ENCODE measurements at regions not wholly inside any gene's neighbourhood (a gene's known extent, or its start where the extent isn't known, plus 50 kb on each side); places are given as distances from the start of the nearest gene placed in this dataset.
A peak's percentile ranks its signal among the peaks of the same experiment; 100 is the strongest.
"Not testable (repeated sequence)": the region's sequence is repeated elsewhere in the genome, so short reads cannot be mapped to it uniquely, and the experiment has no call there.

DNA sequence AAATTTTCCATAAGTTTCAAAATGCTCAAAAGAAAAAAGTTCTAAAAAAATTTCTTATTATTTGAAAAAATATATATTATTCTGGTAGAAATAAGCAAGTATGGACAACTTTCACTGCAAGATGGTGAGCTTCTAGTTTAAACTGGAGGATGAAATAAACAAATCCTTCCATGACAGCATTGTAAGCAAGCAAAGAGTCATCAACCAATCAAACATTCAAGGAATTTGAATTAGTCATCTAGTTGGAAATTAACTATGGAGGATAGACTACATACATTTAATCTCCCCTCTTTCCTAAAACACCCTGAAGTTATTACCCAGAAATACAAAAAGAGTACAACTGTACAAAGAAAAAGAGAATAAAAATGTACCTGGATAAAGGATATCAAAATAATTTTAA, 51.0 kb upstream of the IRX5 start:
- DNase-seq = no peak

GRCh38 chr16:54878301-54878700, 52.4 kb upstream of the IRX5 start:
- DNase-seq = no peak

GRCh38 chr16:54875443-54875842, 55.2 kb upstream of the IRX5 start:
- no peak for DNase-seq

DNA sequence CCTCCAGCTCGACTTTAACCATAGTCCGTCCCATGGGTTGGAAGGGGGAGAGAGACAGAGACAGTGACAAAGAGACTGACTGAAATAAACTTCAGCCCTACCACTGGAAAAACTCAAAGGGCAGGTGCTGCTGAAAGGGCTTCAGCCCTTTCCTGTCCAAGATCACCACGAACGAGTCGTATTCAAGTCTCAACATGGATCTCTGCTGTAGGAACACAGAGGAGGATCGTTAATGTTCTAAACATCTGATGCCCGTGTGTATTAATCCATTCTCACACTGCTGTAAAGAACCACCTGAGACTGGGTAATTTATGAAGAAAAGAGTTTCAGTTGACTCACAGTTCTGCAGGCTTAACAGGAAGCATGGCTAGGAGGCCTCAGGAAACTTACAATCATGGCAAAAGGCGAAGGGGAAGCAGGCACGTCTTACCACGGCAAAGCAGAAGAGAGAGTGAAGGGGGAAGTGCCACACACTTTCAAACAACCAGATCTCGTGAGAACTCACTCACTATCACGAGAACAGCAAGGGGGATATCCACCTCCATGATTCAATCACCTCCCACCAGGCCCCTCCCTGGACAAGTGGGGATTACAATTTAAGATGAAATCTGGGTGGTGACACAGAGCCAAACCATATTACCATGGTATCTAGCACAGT, 56.8 kb upstream of the IRX5 start:
- not testable (repeated sequence) for DNase-seq

DNA sequence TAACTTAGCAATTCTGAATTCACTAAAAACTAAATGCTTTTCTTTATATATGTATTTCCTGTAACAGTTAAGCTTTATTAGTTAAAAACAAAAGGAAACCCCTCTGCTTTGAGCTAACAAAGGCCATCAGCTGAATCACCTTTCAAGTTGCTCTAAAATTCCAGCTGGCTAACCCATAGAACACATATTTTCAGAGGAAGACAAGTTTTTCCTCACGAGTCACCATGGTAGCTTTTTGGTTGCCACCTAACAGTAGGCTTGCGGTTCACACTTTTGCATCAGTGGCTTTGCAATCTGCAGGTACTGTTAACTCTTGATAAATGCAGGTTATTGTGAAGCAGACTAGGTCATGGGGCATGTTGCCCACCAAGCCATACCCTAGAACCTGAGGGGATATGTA, 57.6 kb upstream of the IRX5 start:
- no peak for DNase-seq

DNA sequence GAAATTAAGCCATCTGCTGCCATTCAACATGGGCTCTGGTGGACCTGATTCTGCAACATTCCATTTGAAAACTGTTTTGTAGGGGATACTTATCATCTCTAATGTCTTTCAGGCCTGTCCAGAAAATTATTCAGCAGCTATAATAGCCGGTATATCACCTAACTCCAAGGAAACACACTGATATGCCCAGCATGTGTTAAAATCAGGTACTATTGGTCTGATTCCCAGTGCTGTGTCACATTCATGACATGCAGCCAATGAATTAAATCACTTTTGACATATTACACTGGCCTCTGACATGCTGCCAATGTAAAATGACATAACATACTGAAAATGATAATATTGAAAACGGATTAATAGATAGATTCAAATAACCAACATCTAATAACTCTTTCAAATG, 60.5 kb upstream of the IRX5 start:
- DNase-seq = no peak

- DNase-seq = no peak
These were observed 63.3 kb upstream of the IRX5 start for GRCh38 chr16:54867302-54867832.

- no peak for DNase-seq
These were observed 68.1 kb upstream of the IRX5 start for GRCh38 chr16:54862529-54862928.

GRCh38 chr16:54856871-54857270, 73.8 kb upstream of the IRX5 start:
- no peak for DNase-seq

GRCh38 chr16:54847609-54848008, 83.1 kb upstream of the IRX5 start:
- DNase-seq = no peak

DNA sequence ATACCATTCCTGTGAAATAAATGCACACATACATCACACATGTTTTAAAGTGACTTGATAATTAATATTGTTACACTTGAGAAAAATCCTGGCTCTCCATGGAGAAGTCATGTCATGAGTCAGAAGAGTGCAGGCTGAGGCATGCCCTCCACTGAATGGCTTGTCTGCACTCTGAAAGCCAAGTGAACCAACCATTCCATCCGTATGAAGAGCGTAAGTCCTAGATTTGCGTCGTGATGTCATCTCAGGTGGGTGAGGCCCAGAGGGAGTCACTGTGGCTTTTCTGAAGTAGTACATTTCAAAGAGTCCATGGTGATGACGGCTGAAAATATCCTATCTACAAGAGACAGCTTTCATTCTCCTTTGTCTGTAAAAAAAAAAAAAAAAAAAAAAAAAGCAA, 83.5 kb upstream of the IRX5 start:
- peak; percentile 4 for DNase-seq

GRCh38 chr16:54846766-54847165, 83.9 kb upstream of the IRX5 start:
- DNase-seq = no peak

GRCh38 chr16:54843424-54843750, 87.3 kb upstream of the IRX5 start:
- DNase-seq = no peak

GRCh38 chr16:54842743-54843423, 87.8 kb upstream of the IRX5 start:
- no peak for DNase-seq

DNA sequence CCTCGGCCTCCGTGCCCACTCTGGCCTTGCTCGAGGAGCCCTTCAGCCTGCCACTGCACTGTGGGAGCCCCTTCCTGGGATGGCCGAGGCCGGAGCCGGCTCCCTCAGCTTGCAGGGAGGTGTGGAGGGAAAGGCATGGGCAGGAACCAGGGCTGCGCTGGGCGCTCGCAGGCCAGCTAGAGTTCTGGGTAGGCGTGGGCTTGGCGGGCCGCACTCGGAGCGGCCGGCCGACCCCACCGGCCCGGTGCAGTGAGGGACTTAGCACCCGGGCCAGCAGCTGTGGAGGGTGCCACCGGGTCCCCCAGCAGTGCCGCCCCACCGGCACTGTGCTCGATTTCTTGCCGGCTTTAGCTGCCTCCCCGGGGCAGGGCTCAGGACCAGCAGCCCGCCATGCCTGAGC, 101.0 kb upstream of the IRX5 start:
- no peak for DNase-seq

GRCh38 chr16:54822892-54823291, 107.8 kb upstream of the IRX5 start:
- no peak for DNase-seq

DNA sequence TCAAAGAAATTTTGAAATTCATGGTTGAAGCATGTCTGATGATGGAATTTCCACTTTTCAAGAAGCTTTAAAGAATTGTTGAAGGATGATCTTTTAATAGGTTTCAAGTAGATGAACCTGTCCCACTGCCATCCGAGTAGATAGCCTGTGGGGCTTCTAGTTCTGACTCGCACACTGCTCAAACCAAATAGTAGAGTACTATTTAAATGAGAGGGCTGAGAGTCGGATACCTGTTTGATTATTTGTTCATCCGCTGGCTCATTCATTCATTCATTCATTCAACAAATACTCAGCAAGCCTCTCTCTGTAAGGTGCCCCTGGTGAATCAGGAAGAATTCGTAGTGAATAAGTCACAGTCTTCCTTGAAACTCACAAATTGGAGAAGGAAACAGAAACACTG, 108.2 kb upstream of the IRX5 start:
- no peak for DNase-seq

DNA sequence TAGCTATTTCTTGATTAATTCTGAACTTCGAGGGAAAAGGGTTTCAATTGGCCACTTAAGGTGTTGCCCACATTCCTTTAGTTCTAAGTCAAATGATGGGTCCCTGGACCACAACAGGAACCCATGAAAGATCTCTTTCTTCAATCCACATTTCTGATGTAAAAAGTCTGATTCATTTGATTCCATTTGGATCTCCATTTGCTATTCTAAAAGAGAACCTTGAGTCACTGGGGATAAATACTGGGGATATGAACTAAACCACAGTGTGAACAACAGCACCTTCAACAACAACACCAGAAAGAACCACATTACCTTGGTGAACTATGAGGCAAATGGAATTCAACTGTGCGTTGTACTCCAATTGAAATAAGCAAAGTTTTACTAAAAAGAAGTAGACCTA, 108.9 kb upstream of the IRX5 start:
- no peak for DNase-seq

- no peak for DNase-seq
These were observed 112.6 kb upstream of the IRX5 start for GRCh38 chr16:54817940-54818574.

DNA sequence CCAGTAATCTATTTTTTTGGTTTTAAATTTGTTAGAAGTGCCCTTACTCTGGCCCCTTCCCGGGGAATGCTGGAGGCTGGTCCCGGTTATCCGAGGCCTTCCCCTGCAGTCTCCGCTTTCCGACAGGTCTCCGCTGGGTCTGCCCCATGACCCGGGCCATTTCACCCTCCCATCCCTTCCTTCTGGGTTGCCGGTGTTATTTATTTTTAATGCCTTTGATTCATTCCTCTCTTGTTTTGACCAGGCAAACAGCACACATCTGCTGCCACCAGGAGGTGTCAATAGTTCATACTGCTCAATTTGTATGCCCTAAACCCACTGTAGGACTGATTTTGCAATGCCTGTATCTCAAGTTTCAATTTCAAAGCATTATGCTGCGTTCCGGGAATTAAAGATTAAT, 113.2 kb upstream of the IRX5 start:
- no peak for DNase-seq

GRCh38 chr16:54816471-54816870, 114.2 kb upstream of the IRX5 start:
- no peak for DNase-seq

GRCh38 chr16:54815177-54815576, 115.5 kb upstream of the IRX5 start:
- no peak for DNase-seq

- no peak for DNase-seq
These were observed 116.9 kb upstream of the IRX5 start for GRCh38 chr16:54813778-54814177.

DNA sequence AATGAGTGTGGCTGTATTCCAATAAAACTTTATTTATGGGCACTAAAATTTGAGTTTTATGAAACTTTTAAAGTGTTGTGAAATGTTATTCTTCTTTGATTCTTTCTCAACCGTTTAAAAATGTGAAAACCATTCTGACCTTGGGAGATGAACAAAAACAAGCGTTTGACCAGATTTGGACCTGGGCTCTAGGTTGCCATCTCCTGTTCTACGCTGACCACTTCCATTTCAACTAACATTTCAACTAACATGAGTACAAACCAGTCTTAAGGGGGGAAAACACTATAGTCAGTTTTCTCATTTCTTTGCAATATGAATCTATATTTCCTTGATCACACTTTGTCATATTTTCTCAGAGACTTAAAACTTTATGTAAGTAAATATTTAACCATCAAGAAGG, 118.4 kb upstream of the IRX5 start:
- no peak for DNase-seq

DNA sequence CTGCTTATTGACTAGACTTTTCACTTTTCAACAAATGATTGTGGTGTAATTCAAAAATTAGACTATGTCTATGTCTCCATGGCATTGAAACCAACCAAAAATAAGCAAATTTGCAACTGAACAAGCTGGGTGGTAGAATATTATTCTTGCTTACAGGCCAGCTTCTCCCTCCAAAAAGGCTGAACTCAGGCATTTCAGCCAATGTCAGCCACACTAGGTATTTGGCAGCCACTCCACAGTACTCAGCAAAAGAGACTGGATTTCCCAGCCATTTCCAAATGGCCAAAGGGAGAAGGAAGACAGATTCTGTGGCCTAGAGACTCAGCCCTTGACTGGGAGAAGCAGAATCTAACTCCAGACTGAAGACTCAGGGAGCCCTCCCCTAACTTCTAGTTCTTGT, 121.8 kb upstream of the IRX5 start:
- DNase-seq = no peak
